ENCODE measurements at regions not wholly inside any gene's neighbourhood (a gene's known extent, or its start where the extent isn't known, plus 50 kb on each side); places are given as distances from the start of the nearest gene placed in this dataset.

DNA sequence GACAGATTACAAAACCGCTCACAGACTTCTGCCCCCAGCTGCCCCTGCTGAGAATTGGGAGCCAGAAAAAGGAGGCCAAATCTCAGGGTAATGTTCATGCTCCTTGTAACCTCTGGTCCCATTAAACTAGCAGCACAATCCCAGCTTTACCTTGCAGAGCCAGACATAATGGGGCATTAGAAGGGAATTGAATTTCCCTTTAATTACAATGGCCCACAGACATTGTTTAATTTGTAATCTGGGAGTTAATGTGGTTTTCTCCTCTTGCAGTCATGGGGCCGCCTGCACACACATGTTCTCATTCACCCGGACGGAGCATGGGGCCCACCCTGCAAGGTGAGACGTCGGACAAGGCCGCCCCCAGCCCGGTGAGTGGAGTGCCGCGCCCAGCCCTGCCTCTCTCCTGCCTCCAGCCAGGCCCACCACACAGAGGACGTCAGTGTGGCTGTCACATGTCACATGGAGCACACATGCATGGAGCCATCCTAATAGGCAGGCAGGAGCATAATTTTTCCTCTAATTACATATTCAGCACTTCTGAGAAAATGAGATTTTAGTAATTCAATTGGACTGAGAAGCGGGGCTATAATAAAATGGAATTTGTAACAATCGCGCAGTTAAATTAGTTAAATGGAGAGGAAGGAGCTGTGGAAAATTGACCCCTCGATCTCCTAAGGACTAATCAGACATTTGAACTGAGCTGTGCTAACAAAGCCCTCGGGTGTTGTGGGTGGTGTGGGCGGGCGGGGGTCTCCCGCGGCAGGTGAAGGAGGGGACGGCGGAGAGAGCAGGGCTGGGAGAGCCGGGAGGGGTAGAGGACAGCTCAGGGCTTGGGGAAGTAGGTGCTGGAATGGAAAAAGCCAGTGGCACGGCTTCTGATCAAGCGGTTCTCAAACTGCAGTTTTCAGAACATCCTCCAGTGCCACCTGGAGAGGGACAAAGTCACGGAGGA, 87.7 kb downstream of the ENGASE start:
- TF ChIP-seq, protein P1, sequence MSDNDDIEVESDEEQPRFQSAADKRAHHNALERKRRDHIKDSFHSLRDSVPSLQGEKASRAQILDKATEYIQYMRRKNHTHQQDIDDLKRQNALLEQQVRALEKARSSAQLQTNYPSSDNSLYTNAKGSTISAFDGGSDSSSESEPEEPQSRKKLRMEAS (IDR thresholded peaks at IDR 0.05; ENCODE audit: low read depth, low read length): no peak
- TF ChIP-seq MYC (IDR thresholded peaks at IDR 0.05; ENCODE audit: low read depth, low read length) (no peak), POLR2A (IDR thresholded peaks at IDR 0.05; ENCODE audit: extremely low read depth, insufficient read length) (no peak)
- TF ChIP-seq, protein P2, sequence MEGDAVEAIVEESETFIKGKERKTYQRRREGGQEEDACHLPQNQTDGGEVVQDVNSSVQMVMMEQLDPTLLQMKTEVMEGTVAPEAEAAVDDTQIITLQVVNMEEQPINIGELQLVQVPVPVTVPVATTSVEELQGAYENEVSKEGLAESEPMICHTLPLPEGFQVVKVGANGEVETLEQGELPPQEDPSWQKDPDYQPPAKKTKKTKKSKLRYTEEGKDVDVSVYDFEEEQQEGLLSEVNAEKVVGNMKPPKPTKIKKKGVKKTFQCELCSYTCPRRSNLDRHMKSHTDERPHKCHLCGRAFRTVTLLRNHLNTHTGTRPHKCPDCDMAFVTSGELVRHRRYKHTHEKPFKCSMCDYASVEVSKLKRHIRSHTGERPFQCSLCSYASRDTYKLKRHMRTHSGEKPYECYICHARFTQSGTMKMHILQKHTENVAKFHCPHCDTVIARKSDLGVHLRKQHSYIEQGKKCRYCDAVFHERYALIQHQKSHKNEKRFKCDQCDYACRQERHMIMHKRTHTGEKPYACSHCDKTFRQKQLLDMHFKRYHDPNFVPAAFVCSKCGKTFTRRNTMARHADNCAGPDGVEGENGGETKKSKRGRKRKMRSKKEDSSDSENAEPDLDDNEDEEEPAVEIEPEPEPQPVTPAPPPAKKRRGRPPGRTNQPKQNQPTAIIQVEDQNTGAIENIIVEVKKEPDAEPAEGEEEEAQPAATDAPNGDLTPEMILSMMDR (IDR thresholded peaks at IDR 0.05; ENCODE audit: low read depth, low read length): no peak
- H3K4me3 ChIP-seq (ENCODE audit: low read depth, low read length): no peak overlapping the region
- DNase-seq (ENCODE audit: low read depth): no peak

DNA sequence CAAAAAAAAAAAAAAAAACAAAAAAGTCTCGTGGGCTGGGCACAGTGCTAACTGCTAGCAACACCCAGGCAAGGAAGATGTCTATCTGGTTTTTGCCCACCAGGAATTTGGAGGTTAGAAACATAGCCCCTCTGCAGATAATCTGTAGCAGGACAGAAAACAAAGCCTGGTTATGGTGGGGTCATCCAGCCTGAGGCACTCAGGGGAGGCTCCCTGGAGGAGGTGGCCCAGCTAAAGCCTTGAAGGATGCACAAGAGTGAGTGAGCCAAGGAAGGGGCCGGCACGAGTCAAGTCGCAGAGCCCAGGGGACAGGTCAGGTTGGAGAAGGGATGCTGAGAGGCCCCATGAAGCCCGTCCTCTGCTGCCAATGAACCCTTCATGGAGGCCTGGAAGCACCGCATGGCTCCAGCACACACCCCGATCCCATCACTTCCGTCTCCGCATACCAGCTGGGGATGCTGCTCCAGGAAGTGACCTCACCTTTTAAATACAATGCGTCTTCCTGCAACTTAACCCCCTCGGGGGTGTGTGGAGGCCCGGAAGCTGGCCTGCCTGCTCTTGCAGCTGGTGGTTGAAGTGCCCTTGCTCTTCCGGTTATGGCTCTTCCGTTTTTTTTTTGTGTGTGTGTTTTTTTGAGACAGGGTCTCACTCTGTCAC, 86.5 kb downstream of the ENGASE start:
- peak; percentile 46 for DNase-seq (ENCODE audit: low read depth)
- no peak overlapping the region for H3K4me3 ChIP-seq (ENCODE audit: low read depth, low read length)
- no peak for TF ChIP-seq MYC (IDR thresholded peaks at IDR 0.05; ENCODE audit: low read depth, low read length)
- TF ChIP-seq, protein P2 (IDR thresholded peaks at IDR 0.05; ENCODE audit: low read depth, low read length): no peak

DNA sequence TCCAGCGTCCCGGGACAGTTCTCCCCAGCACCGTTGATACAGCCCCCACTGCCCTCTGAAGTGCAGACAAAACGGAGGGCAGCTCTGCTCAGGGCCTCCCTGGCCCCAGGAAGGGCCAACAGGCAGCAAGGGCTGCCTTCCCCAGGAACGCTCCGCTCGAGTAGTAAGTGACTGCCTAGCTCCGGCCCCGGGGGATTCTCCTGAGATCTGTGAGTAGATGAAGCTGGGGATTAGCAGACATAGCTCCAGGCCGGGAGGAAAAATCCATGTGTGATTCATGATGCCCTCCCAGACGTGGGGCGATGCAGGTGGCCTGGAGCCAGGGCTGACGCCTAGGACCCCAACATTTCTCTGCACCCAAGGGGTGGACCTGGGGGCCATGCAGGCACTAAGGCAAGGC, 85.3 kb downstream of the ENGASE start:
- H3K4me3 ChIP-seq (ENCODE audit: low read depth, low read length): no peak overlapping the region
- TF ChIP-seq, protein P2 (IDR thresholded peaks at IDR 0.05; ENCODE audit: low read depth, low read length): no peak
- TF ChIP-seq MYC (IDR thresholded peaks at IDR 0.05; ENCODE audit: low read depth, low read length) (no peak), POLR2A (IDR thresholded peaks at IDR 0.05; ENCODE audit: extremely low read depth, insufficient read length) (no peak)
- TF ChIP-seq, protein P1 (IDR thresholded peaks at IDR 0.05; ENCODE audit: low read depth, low read length): no peak
- no peak for DNase-seq (ENCODE audit: low read depth)

DNA sequence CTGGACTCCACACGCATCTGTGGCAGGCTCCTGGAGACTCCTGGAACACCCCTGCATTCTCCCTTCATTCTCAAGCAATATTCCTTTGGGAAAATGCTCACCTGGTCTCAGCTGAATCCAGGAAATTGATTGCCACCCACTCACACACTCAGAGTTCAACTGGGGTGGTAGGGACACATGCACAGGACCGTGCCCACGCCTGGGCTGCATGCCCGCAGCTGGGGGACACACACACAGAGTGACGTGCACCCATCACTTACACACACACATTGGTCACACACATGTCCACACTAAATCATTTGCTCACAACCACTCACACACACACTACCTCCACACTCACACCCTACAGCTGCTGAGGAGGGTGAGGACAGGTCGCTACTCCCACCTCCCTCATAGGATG, 84.8 kb downstream of the ENGASE start:
- H3K4me3 ChIP-seq (ENCODE audit: low read depth, low read length): no peak overlapping the region
- no peak for DNase-seq (ENCODE audit: low read depth)
- TF ChIP-seq, protein P2 (IDR thresholded peaks at IDR 0.05; ENCODE audit: low read depth, low read length): no peak
- no peak for TF ChIP-seq POLR2A (IDR thresholded peaks at IDR 0.05; ENCODE audit: extremely low read depth, insufficient read length)
- no peak for TF ChIP-seq MYC (IDR thresholded peaks at IDR 0.05; ENCODE audit: low read depth, low read length)
- TF ChIP-seq, protein P1 (IDR thresholded peaks at IDR 0.05; ENCODE audit: low read depth, low read length): no peak

DNA sequence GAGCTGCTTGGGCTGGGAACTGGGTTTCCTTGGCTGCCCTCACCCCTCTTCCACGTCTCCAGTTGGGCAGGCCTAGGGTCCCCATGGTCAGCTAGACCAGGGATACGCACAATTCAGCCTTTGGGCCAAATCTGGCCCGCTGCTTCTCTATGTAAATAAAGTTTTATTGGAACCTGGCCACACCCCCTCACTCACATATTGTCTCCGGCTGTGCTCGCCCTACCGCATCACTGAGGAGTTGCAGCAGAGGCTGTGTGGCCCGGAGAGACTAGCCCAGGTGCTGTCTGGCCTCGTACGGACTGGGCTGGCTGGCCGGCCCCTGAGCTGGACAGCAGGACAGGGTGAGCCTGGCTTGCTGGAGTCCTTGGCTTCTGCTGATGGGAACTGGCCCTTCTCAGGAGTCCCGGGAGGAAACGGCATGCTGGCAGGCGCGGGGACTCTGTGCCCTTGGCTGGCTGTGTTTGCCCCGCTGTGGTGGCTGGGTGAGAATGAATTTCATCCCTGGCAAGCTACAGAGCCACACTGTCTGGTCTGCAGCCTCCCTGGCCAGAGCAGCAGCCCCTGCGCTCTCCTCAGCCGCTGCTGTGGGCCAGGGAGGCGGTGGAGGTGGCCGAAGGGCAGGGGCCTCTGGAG, 82.0 kb downstream of the ENGASE start:
- DNase-seq (ENCODE audit: low read depth): no peak
- no peak overlapping the region for H3K4me3 ChIP-seq (ENCODE audit: low read depth, low read length)
- TF ChIP-seq, protein P1 (IDR thresholded peaks at IDR 0.05; ENCODE audit: low read depth, low read length): no peak
- no peak for TF ChIP-seq MYC (IDR thresholded peaks at IDR 0.05; ENCODE audit: low read depth, low read length)
- TF ChIP-seq, protein P2 (IDR thresholded peaks at IDR 0.05; ENCODE audit: low read depth, low read length): no peak
